SK-N-SH treated with all-trans-retinoic acid at 6 μM for 48 hours (cell line): ENCODE measurements at regions not wholly inside any gene's neighbourhood (a gene's known extent, or its start where the extent isn't known, plus 50 kb on each side); places are given as distances from the start of the nearest gene placed in this dataset.

Experiments used
- ATAC-seq: fragments of 200-7000 bp; cut with Tn5 transposase; 3 replicates; pipeline ENCODE4 v1.9.1; 2020; ENCODE audit warnings: mild to moderate bottlenecking, moderate library complexity
- ARNTL ChIP-seq: fragments of 450-650 bp; formaldehyde crosslinking; IDR thresholded peaks from 2 replicates; pipeline ENCODE4 v1.5.0; 2020; ENCODE audit warnings: low read depth, mild to moderate bottlenecking, moderate library complexity, borderline replicate concordance
- BACH2 ChIP-seq: fragments of 250-450 bp; sonication (Bioruptor Pico); IDR thresholded peaks from 2 replicates; pipeline ENCODE4 v1.9.0; 2021; ENCODE audit warnings: mild to moderate bottlenecking, borderline replicate concordance
- CREB5 ChIP-seq: fragments of 250-450 bp; sonication (Bioruptor Pico); IDR thresholded peaks from 2 replicates; pipeline ENCODE4 v1.5.1; 2020; ENCODE audit warnings: low read depth, mild to moderate bottlenecking, moderate library complexity
- CSDC2 ChIP-seq: fragments of 250-450 bp; sonication (Bioruptor Pico); IDR thresholded peaks from 2 replicates; pipeline ENCODE4 v1.5.0; 2020; ENCODE audit warnings: mild to moderate bottlenecking, moderate library complexity
- ESRRG ChIP-seq: fragments of 250-450 bp; sonication (Bioruptor Pico); IDR thresholded peaks from 2 replicates; pipeline ENCODE4 v1.6.1; 2021; ENCODE audit warnings: mild to moderate bottlenecking
- GLIS3 ChIP-seq: fragments of 250-450 bp; sonication (Bioruptor Pico); IDR thresholded peaks from 2 replicates; pipeline ENCODE4 v1.5.0; 2020; ENCODE audit warnings: mild to moderate bottlenecking, moderate library complexity
- ISL1 ChIP-seq: fragments of 250-450 bp; sonication (Bioruptor Pico); IDR thresholded peaks from 2 replicates; pipeline ENCODE4 v2.1.2; 2022; ENCODE audit warnings: mild to moderate bottlenecking, moderate library complexity
- OSR1 ChIP-seq: fragments of 250-450 bp; sonication (Bioruptor Pico); IDR thresholded peaks from 2 replicates; pipeline ENCODE4 v1.8.0; 2022; ENCODE audit warnings: moderate library complexity, mild to moderate bottlenecking, inconsistent platforms
- PPARA ChIP-seq: fragments of 250-450 bp; sonication (Bioruptor Pico); IDR thresholded peaks from 2 replicates; pipeline ENCODE4 v1.5.0; 2020; ENCODE audit warnings: mild to moderate bottlenecking, borderline replicate concordance
- SNAI2 ChIP-seq: fragments of 250-450 bp; sonication (Bioruptor Pico); IDR thresholded peaks from 2 replicates; pipeline ENCODE4 v1.5.0; 2020; ENCODE audit warnings: mild to moderate bottlenecking, moderate library complexity
- TCF4 ChIP-seq: fragments of 250-450 bp; sonication (Bioruptor Pico); IDR thresholded peaks from 2 replicates; pipeline ENCODE4 v1.8.0; 2021; ENCODE audit warnings: mild to moderate bottlenecking, moderate library complexity, borderline replicate concordance
- TOX ChIP-seq: fragments of 250-450 bp; sonication (Bioruptor Pico); IDR thresholded peaks from 2 replicates; pipeline ENCODE4 v1.8.0; 2021; ENCODE audit warnings: mild to moderate bottlenecking, moderate library complexity, borderline replicate concordance
- TSHZ2 ChIP-seq: fragments of 250-450 bp; sonication (Bioruptor Pico); IDR thresholded peaks from 2 replicates; pipeline ENCODE4 v1.5.0; 2020; ENCODE audit warnings: mild to moderate bottlenecking, moderate library complexity
- ZC3H10 ChIP-seq: fragments of 250-450 bp; sonication (Bioruptor Pico); IDR thresholded peaks from 2 replicates; pipeline ENCODE4 v1.5.1; 2021; ENCODE audit warnings: mild to moderate bottlenecking, moderate library complexity
- ZFP3 ChIP-seq: fragments of 250-450 bp; sonication (Bioruptor Pico); IDR thresholded peaks from 2 replicates; pipeline ENCODE4 v1.5.0; 2020; ENCODE audit warnings: mild to moderate bottlenecking, moderate library complexity
- ZFP30 ChIP-seq: fragments of 450-650 bp; formaldehyde crosslinking; IDR thresholded peaks from 2 replicates; pipeline ENCODE4 v1.5.0; 2022; ENCODE audit warnings: mild to moderate bottlenecking, moderate library complexity
- ZNF565 ChIP-seq: fragments of 450-650 bp; formaldehyde crosslinking; conservative IDR thresholded peaks from 2 replicates; pipeline ENCODE4 v1.5.0; 2020; ENCODE audit warnings: low read depth, mild to moderate bottlenecking, moderate library complexity
- ZNF70 ChIP-seq: fragments of 450-650 bp; formaldehyde crosslinking; IDR thresholded peaks from 2 replicates; pipeline ENCODE4 v1.5.0; 2020; ENCODE audit warnings: mild to moderate bottlenecking, moderate library complexity
- TF ChIP-seq, protein P1 (sequence below): fragments of 250-450 bp; sonication (Bioruptor Pico); IDR thresholded peaks from 2 replicates; pipeline ENCODE4 v1.8.0; 2021; ENCODE audit warnings: low read depth, mild to moderate bottlenecking, moderate library complexity, borderline replicate concordance
- TF ChIP-seq, protein P2 (sequence below): fragments of 250-450 bp; sonication (Bioruptor Pico); IDR thresholded peaks from 2 replicates; pipeline ENCODE4 v1.8.0; 2020; ENCODE audit warnings: mild to moderate bottlenecking, moderate library complexity, borderline replicate concordance
- TF ChIP-seq, protein P3 (sequence below): fragments of 250-450 bp; sonication (Bioruptor Pico); IDR thresholded peaks from 2 replicates; pipeline ENCODE4 v1.5.1; 2021; ENCODE audit warnings: mild to moderate bottlenecking, moderate library complexity

DNA sequence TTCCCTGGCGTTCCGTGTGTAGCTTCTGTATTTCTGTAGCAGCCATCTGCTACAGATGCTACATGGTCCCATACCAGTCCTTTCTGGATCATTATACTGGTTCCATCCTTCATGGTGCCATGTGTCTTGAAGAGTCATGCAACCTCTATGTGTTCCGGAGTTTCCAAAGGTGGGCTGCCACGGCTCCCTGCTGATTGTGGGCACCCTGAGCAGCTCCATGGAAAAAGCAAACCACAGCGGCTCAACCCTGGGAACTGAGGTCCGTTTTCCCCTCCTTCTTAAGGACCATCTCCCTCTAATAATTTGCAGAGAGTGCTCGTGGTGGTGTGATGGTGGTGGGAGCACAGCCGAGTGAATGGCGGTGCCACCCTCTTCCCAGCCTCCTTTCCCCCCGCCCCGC is 600.4 kb downstream of the CCDC171 start:
- TF ChIP-seq ZC3H10 (CRISPR knock-in tag) (no peak), TCF4 (CRISPR knock-in tag) (no peak), TSHZ2 (CRISPR knock-in tag) (no peak), ISL1 (CRISPR knock-in tag) (no peak), ARNTL (no peak)
- TF ChIP-seq, protein P1, sequence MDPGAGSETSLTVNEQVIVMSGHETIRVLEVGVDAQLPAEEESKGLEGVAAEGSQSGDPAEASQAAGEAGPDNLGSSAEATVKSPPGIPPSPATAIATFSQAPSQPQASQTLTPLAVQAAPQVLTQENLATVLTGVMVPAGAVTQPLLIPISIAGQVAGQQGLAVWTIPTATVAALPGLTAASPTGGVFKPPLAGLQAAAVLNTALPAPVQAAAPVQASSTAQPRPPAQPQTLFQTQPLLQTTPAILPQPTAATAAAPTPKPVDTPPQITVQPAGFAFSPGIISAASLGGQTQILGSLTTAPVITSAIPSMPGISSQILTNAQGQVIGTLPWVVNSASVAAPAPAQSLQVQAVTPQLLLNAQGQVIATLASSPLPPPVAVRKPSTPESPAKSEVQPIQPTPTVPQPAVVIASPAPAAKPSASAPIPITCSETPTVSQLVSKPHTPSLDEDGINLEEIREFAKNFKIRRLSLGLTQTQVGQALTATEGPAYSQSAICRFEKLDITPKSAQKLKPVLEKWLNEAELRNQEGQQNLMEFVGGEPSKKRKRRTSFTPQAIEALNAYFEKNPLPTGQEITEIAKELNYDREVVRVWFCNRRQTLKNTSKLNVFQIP (CRISPR knock-in tag) = no peak
- TF ChIP-seq, all 23 proteins: peak for 0
- no peak for ATAC-seq

- TF ChIP-seq OSR1 (CRISPR knock-in tag) (no peak), ARNTL (no peak), ZFP3 (no peak), ESRRG (CRISPR knock-in tag) (no peak), SNAI2 (CRISPR knock-in tag) (no peak), ZNF70 (no peak), TOX (CRISPR knock-in tag) (no peak), GLIS3 (CRISPR knock-in tag) (no peak), CSDC2 (CRISPR knock-in tag) (no peak), ZNF565 (CRISPR knock-in tag) (no peak), CREB5 (CRISPR knock-in tag) (no peak), TCF4 (CRISPR knock-in tag) (no peak), ZFP30 (CRISPR knock-in tag) (no peak), TSHZ2 (CRISPR knock-in tag) (no peak), BACH2 (CRISPR knock-in tag) (no peak), PPARA (CRISPR knock-in tag) (no peak)
- TF ChIP-seq, protein P1 (CRISPR knock-in tag) = no peak
- TF ChIP-seq, protein P2, sequence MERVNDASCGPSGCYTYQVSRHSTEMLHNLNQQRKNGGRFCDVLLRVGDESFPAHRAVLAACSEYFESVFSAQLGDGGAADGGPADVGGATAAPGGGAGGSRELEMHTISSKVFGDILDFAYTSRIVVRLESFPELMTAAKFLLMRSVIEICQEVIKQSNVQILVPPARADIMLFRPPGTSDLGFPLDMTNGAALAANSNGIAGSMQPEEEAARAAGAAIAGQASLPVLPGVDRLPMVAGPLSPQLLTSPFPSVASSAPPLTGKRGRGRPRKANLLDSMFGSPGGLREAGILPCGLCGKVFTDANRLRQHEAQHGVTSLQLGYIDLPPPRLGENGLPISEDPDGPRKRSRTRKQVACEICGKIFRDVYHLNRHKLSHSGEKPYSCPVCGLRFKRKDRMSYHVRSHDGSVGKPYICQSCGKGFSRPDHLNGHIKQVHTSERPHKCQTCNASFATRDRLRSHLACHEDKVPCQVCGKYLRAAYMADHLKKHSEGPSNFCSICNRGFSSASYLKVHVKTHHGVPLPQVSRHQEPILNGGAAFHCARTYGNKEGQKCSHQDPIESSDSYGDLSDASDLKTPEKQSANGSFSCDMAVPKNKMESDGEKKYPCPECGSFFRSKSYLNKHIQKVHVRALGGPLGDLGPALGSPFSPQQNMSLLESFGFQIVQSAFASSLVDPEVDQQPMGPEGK = no peak
- TF ChIP-seq, protein P3, sequence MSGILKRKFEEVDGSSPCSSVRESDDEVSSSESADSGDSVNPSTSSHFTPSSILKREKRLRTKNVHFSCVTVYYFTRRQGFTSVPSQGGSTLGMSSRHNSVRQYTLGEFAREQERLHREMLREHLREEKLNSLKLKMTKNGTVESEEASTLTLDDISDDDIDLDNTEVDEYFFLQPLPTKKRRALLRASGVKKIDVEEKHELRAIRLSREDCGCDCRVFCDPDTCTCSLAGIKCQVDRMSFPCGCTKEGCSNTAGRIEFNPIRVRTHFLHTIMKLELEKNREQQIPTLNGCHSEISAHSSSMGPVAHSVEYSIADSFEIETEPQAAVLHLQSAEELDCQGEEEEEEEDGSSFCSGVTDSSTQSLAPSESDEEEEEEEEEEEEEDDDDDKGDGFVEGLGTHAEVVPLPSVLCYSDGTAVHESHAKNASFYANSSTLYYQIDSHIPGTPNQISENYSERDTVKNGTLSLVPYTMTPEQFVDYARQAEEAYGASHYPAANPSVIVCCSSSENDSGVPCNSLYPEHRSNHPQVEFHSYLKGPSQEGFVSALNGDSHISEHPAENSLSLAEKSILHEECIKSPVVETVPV (CRISPR knock-in tag) = no peak
- TF ChIP-seq, all 23 proteins: peak for 0
- no peak for ATAC-seq
Observed at GRCh38 chr9:16153741-16154140, 600.9 kb downstream of the CCDC171 start.
